ENCODE measurements at regions not wholly inside any gene's neighbourhood (a gene's known extent, or its start where the extent isn't known, plus 50 kb on each side); places are given as distances from the start of the nearest gene placed in this dataset.

DNA sequence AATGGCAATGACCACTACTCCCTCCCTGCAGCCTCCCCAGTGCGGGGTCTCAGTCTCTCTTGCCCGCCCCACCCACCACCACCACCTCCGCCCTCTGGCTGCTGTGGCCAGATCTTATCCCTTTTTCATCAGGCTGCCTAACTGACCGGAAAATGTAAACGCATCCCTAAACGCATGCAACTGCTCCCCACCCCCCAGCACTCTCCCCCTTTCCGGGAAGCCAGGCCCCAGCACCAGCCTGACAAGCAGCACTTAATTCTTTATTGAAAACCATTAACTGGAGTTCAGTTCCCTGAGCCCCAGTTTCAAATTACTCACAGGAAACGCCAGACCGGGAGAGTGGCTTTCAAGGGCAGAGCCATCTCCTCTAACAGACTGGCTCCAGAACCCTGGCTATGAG, 147.7 kb downstream of the DMRTA2 start:
- no peaks in the 10 kb centered on the region for H3K9me2 ChIP-seq (ENCODE audit: insufficient read depth, low read length)
- H3K9me3 ChIP-seq (ENCODE audit: low read length), result no peaks in the 10 kb centered on the region
- H3K36me3 ChIP-seq (ENCODE audit: insufficient read depth, low read length), result no peaks in the 10 kb centered on the region
- H4K20me1 ChIP-seq (ENCODE audit: insufficient read depth, low read length), result no peaks in the 10 kb centered on the region
- H3K4me2 ChIP-seq (ENCODE audit: low read length), result no peak overlapping the region
- DNase-seq (ENCODE audit: low spot score), result no peak
- no peak overlapping the region for H2AFZ ChIP-seq (ENCODE audit: low read length)
- ChIA-PET POLR2A (no interaction called here), CTCF (ENCODE audit: unreplicated experiment) (no interaction called here)
- H3K4me3 ChIP-seq (ENCODE audit: low read depth, low read length, poor library complexity, severe bottlenecking), result no peak overlapping the region
- BruUV-seq (replicated peaks), result no TSS peak
- no peak for TF ChIP-seq CTCF (conservative IDR thresholded peaks at IDR 0.05; ENCODE audit: low read length)
- no peak for TF ChIP-seq EZH2phosphoT487 (IDR thresholded peaks at IDR 0.05; ENCODE audit: borderline replicate concordance, low read depth, low read length)
- intact Hi-C loops (cut with micrococcal nuclease; ENCODE audit: unreplicated experiment), result no loop called here
- H3K79me2 ChIP-seq (ENCODE audit: insufficient read depth, low read depth, low read length), result no peaks in the 10 kb centered on the region
- no peak overlapping the region for H3K27ac ChIP-seq (ENCODE audit: low read depth, low read length, poor library complexity, severe bottlenecking)
- H3K4me1 ChIP-seq (ENCODE audit: insufficient read depth, low read length, poor library complexity, severe bottlenecking), result no peaks in the 10 kb centered on the region

- Histone ChIP-seq H3K4me1 (ENCODE audit: insufficient read depth, low read length, poor library complexity, severe bottlenecking) (no peaks in the 10 kb centered on the region), H3K4me3 (ENCODE audit: low read depth, low read length, poor library complexity, severe bottlenecking) (no peak overlapping the region), H3K79me2 (ENCODE audit: insufficient read depth, low read depth, low read length) (no peaks in the 10 kb centered on the region), H3K9me2 (ENCODE audit: insufficient read depth, low read length) (no peaks in the 10 kb centered on the region), H3K4me2 (ENCODE audit: low read length) (no peak overlapping the region), H3K9me3 (ENCODE audit: low read length) (no peaks in the 10 kb centered on the region), H4K20me1 (ENCODE audit: insufficient read depth, low read length) (no peaks in the 10 kb centered on the region), H2AFZ (ENCODE audit: low read length) (no peak overlapping the region), H3K27ac (ENCODE audit: low read depth, low read length, poor library complexity, severe bottlenecking) (no peak overlapping the region), H3K36me3 (ENCODE audit: insufficient read depth, low read length) (no peaks in the 10 kb centered on the region)
- POLR2A ChIA-PET, result interaction anchor here (0.7 kb wide), 1 partner anchor 14 kb away, joined by 3 read pairs; no protein-coding TSS in a partner anchor
- intact Hi-C loops (cut with micrococcal nuclease; ENCODE audit: unreplicated experiment), result no loop called here
- DNase-seq (ENCODE audit: low spot score), result no peak
- CTCF ChIA-PET (ENCODE audit: unreplicated experiment), result no interaction called here
- no peak for TF ChIP-seq EZH2phosphoT487 (IDR thresholded peaks at IDR 0.05; ENCODE audit: borderline replicate concordance, low read depth, low read length)
- no peak for TF ChIP-seq CTCF (conservative IDR thresholded peaks at IDR 0.05; ENCODE audit: low read length)
- BruUV-seq (replicated peaks), result no TSS peak
These were observed 150.3 kb downstream of the DMRTA2 start for GRCh38 chr1:50272912-50273311.

DNA sequence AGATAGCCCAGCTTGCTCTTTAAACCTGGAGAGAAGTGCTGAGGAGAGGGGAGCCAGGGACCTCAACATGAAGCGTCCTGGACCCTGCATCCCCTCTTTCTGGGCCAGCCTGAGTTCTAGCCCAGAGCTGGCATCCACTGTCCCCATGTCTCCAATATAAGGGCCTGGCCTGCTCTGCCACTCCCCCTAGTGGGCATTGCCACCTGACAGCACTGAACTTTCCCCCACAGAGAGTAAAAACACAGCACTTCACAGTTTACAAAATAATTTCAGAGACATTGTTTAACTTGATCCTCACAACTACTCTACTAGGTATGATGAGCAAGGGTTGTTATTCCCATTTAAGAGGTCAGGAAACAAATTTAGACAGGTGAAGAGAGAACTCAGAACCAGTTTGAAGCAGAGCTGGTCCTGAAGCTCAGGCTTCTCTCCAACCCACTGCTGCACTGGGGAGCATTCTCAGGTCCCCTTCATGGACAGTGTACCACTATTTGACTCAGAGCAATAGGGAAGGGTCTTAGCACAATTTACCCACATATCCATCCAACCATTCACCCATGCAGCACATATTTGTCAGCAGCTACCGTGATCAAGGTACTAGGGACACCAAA, 151.2 kb downstream of the DMRTA2 start:
- TF ChIP-seq EZH2phosphoT487 (IDR thresholded peaks at IDR 0.05; ENCODE audit: borderline replicate concordance, low read depth, low read length), result no peak
- TF ChIP-seq CTCF (conservative IDR thresholded peaks at IDR 0.05; ENCODE audit: low read length), result peak; percentile 87
- no peak overlapping the region for H3K27ac ChIP-seq (ENCODE audit: low read depth, low read length, poor library complexity, severe bottlenecking)
- no peaks in the 10 kb centered on the region for H4K20me1 ChIP-seq (ENCODE audit: insufficient read depth, low read length)
- POLR2A ChIA-PET, result no interaction called here
- no peaks in the 10 kb centered on the region for H3K9me2 ChIP-seq (ENCODE audit: insufficient read depth, low read length)
- no peaks in the 10 kb centered on the region for H3K36me3 ChIP-seq (ENCODE audit: insufficient read depth, low read length)
- no peaks in the 10 kb centered on the region for H3K9me3 ChIP-seq (ENCODE audit: low read length)
- no peaks in the 10 kb centered on the region for H3K4me1 ChIP-seq (ENCODE audit: insufficient read depth, low read length, poor library complexity, severe bottlenecking)
- no peak overlapping the region for H2AFZ ChIP-seq (ENCODE audit: low read length)
- intact Hi-C loops (cut with micrococcal nuclease; ENCODE audit: unreplicated experiment), result no loop called here
- no TSS peak for BruUV-seq (replicated peaks)
- CTCF ChIA-PET (ENCODE audit: unreplicated experiment), result interaction anchor here (1.1 kb wide), 1 partner anchor 31 kb away, joined by 3 read pairs; no protein-coding TSS in a partner anchor
- no peak overlapping the region for H3K4me2 ChIP-seq (ENCODE audit: low read length)
- no peak overlapping the region for H3K4me3 ChIP-seq (ENCODE audit: low read depth, low read length, poor library complexity, severe bottlenecking)
- H3K79me2 ChIP-seq (ENCODE audit: insufficient read depth, low read depth, low read length), result no peaks in the 10 kb centered on the region
- peak; percentile 49 for DNase-seq (ENCODE audit: low spot score)
